Naive B cell (primary cell): ENCODE measurements at regions not wholly inside any gene's neighbourhood (a gene's known extent, or its start where the extent isn't known, plus 50 kb on each side); places are given as distances from the start of the nearest gene placed in this dataset.
A peak's percentile ranks its signal among the peaks of the same experiment; 100 is the strongest.
"Not testable (repeated sequence)": the region's sequence is repeated elsewhere in the genome, so short reads cannot be mapped to it uniquely, and the experiment has no call there.

Source experiments
- ATAC-seq, 2 donors: fragments of 150-1000 bp; cut with Tn5 transposase; 2 replicates each; pipeline ENCODE4 v1.10.0; 2021; ENCODE audit warnings: low read depth in 2 of 2, mild to moderate bottlenecking in 2 of 2, moderate library complexity in 2 of 2
- DNase-seq: peaks from one replicate; pipeline ENCODE4 v3.0.0; 2022
- H3K27ac Mint-ChIP-seq, 6 donors: one replicate each; pipeline ENCODE4 v1.8.0; 2020 to 2022; ENCODE audit warnings: mild to moderate bottlenecking in 6 of 6, mixed read lengths in 6 of 6, moderate library complexity in 5 of 6, inconsistent platforms in 2 of 6
- H3K27me3 Mint-ChIP-seq, 3 donors: one replicate each; pipeline ENCODE4 v1.8.0; 2021 to 2022; ENCODE audit warnings: mixed read lengths in 3 of 3, mild to moderate bottlenecking in 1 of 3
- H3K36me3 Mint-ChIP-seq, 2 donors: one replicate each; pipeline ENCODE4 v1.8.0; 2020 to 2022; ENCODE audit warnings: mixed read lengths in 2 of 2, inconsistent platforms in 1 of 2, mild to moderate bottlenecking in 1 of 2
- H3K4me1 Mint-ChIP-seq, 3 donors: one replicate each; pipeline ENCODE4 v1.8.0; 2020 to 2022; ENCODE audit warnings: mixed read lengths in 3 of 3, inconsistent platforms in 1 of 3, mild to moderate bottlenecking in 1 of 3, moderate library complexity in 1 of 3
- H3K4me3 Mint-ChIP-seq, 8 donors: one replicate each; pipeline ENCODE4 v1.8.0; 2020 to 2022; ENCODE audit warnings: mild to moderate bottlenecking in 8 of 8, mixed read lengths in 8 of 8, moderate library complexity in 8 of 8, inconsistent platforms in 2 of 8
- H3K9me3 Mint-ChIP-seq, 7 donors: one replicate each; pipeline ENCODE4 v1.8.0; 2020 to 2022; ENCODE audit warnings: mixed read lengths in 7 of 7, mild to moderate bottlenecking in 5 of 7, inconsistent platforms in 2 of 7, moderate library complexity in 1 of 7

DNA sequence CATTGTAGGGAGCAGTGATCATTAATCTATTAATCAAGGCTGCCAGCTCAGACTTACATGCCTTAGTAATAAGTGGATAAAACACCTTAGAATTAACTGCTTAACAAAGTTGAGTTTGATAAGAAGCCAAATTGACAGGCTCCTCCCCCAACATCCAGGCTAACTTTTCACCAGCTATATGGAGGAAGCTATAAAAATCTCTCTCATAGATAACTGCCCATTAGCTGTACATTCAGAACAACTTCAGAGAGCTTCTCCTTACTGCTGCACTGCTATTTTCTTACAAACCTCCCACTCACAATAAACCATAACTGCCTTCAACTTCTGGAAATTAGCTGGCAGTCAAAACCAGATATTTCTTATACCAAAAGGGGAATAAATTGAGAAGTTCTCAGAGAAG, 364.1 kb downstream of the PRELID2 start:
- peaks cover 0 to 4% (median 0%) of the 10 kb centered on the region in 7 donors for H3K9me3 Mint-ChIP-seq
- H3K27ac Mint-ChIP-seq, result no peak overlapping the region
- no peak for DNase-seq
- ATAC-seq, result no peak
- no peak overlapping the region for H3K4me3 Mint-ChIP-seq
- H3K36me3 Mint-ChIP-seq, result no peaks in the 10 kb centered on the region
- no peaks in the 10 kb centered on the region for H3K27me3 Mint-ChIP-seq
- no peaks in the 10 kb centered on the region for H3K4me1 Mint-ChIP-seq

DNA sequence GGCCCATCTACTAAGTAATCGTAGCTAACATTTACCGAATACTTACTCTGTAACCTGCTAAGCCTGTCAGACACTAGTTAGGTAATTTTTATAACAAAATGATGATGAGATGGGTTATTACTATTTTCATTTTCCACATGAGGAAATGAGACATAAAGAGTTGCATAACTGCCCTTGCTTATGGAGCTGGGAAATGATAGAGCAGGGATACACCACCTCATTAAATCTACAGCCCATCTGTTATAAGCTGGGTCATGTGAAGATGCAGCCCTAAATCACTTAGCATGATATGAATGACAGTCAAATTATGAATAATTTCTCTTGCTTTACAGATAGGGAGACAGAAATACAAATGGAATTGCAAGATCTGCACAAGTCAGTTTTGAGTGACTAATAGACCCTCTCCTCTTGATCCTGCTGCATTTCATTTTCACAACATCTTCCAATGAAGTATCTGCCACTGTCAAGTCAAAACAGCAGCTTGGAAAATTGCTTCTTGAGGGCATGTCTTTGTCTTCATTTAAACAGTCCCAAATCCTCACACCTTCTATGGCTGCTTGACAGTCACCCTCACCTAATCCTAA, 364.7 kb downstream of the PRELID2 start:
- Mint-ChIP-seq H3K27me3 (no peaks in the 10 kb centered on the region), H3K36me3 (no peaks in the 10 kb centered on the region), H3K27ac (no peak overlapping the region), H3K4me3 (no peak overlapping the region), H3K4me1 (no peaks in the 10 kb centered on the region), H3K9me3 (peaks cover 0 to 4% (median 0%) of the 10 kb centered on the region in 7 donors)
- ATAC-seq (no peak), DNase-seq (no peak)

DNA sequence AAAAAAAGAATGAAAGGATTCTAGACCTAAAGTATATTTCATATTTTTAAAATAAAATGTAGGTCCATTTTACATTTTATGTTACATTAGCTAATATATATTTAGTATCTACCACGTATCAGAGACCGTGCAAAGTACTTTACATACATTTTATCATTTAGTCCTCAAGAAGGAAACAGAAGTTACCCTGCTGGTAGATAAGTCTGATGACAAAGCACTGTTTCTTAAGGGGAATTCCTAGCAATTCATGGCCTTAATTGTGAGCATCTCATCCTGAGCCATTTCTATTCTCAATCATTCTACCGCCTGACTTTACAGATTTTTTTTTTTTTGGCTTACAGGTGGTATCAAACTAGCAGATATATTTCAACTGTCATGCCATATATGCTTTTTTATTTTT, 367.7 kb downstream of the PRELID2 start:
- H3K27me3 Mint-ChIP-seq, result no peaks in the 10 kb centered on the region
- no peaks in the 10 kb centered on the region for H3K4me1 Mint-ChIP-seq
- DNase-seq (no peak), ATAC-seq (no peak)
- no peak overlapping the region for H3K4me3 Mint-ChIP-seq
- H3K36me3 Mint-ChIP-seq, result no peaks in the 10 kb centered on the region
- no peak overlapping the region for H3K27ac Mint-ChIP-seq
- H3K9me3 Mint-ChIP-seq, result peaks cover 0 to 4% (median under 1%) of the 10 kb centered on the region in 7 donors

DNA sequence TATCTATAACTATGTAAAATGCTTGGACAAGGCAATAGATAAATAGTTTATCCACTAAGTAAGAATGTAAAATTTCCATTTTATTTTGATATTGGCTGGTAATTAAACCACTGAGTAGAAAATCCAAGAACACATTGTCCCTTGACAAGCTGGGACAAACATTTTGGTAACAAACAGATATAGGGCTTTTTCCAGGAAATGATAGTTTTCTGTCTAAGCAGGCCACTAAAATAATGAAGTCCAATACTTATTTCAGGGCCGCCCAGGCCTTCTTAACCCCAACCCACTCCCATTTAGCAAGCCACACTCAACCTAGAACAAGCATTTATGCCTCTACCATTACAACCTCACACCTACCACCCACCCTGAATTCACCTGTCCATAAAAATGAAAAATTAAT, 368.6 kb downstream of the PRELID2 start:
- no peaks in the 10 kb centered on the region for H3K36me3 Mint-ChIP-seq
- H3K27ac Mint-ChIP-seq, result no peak overlapping the region
- H3K4me3 Mint-ChIP-seq, result no peak overlapping the region
- H3K4me1 Mint-ChIP-seq, result no peaks in the 10 kb centered on the region
- DNase-seq (no peak), ATAC-seq (no peak)
- H3K27me3 Mint-ChIP-seq, result no peaks in the 10 kb centered on the region
- H3K9me3 Mint-ChIP-seq, result peaks cover 0 to 12% (median 3%) of the 10 kb centered on the region in 7 donors

DNA sequence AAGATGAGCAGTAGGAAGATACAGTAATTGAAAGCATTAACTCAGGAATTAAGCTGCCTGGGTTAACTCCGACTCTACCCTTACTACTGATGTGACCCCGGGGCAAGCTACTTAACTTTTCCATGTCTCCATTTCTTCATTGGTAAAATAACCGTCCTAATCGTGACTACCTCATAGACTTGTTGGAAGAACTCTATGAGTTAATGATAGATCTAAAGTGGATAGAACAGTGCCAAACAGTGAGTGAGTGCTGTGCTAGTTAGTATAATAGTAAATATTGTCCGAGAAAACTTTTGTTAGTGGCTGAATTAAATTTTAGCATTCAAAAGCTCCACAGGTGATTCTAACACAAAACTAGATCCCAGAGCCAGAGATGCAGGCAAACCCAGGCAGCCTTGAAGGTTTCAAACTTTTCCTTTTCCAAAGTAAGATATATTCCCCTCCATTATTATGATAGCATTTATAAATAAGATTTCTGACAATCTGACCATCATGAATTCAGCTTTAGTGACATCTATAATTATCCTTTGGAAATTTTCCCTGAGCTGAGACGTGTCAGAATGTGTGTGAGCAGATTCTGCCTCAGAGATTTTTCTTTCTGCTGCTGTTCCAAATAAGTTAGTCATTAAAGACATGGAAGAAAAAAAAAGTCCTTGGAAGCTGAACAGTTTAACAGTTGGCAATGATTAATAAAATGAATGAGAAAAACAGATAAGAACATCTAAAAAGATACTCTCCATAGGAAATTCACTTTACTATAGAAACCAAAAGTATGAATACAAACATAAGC, 369.5 kb downstream of the PRELID2 start:
- Mint-ChIP-seq H3K4me3 (no peak overlapping the region), H3K27me3 (no peaks in the 10 kb centered on the region), H3K36me3 (no peaks in the 10 kb centered on the region), H3K9me3 (peaks cover 0 to 15% (median 4%) of the 10 kb centered on the region in 7 donors), H3K27ac (no peak overlapping the region), H3K4me1 (no peaks in the 10 kb centered on the region)
- ATAC-seq (no peak), DNase-seq (no peak)

DNA sequence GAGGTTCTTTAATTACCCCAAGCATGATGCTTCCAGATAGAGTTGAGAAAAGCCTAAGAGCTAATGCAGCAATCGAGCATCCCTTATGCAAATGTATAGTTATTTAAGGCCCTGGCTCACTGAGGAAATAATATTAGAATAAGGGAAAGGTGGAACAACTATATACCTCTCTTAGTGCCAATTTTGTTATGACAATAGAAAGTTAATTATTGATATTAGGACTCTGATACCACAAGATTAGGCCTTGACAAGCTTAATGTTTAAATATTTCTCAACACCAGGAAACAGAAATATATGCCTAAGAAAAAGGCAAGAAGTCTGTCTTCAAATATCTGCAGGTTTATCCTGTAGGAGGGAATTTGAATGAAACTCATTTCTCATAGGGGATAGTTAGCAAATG, 371.0 kb downstream of the PRELID2 start:
- DNase-seq (no peak), ATAC-seq (no peak)
- Mint-ChIP-seq H3K9me3 (peaks cover 0 to 15% (median 4%) of the 10 kb centered on the region in 7 donors), H3K4me1 (no peaks in the 10 kb centered on the region), H3K27me3 (no peaks in the 10 kb centered on the region), H3K4me3 (no peak overlapping the region), H3K27ac (no peak overlapping the region), H3K36me3 (no peaks in the 10 kb centered on the region)

DNA sequence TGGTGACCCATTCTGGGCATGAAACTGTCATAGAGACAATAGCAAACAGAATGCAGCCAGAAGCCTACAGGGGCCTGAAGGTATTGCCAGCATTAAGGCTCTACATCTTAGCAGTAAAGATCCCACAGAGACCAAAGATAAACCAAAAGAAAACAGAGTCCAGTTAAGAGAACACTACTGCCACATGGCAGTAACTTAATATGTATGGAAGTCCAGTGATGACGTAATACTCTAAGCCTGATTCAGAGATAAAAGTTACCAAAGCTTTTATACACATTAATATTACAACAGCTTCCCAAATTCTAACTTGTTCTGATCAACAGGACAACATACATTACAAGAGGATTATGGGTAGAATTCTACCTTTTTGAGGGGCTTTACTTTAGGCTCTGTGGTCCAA, 371.5 kb downstream of the PRELID2 start:
- H3K4me1 Mint-ChIP-seq, result no peaks in the 10 kb centered on the region
- H3K9me3 Mint-ChIP-seq, result peaks cover 0 to 15% (median 4%) of the 10 kb centered on the region in 7 donors
- no peak overlapping the region for H3K4me3 Mint-ChIP-seq
- H3K27ac Mint-ChIP-seq, result no peak overlapping the region
- DNase-seq, result no peak
- ATAC-seq, result no peak
- no peaks in the 10 kb centered on the region for H3K27me3 Mint-ChIP-seq
- no peaks in the 10 kb centered on the region for H3K36me3 Mint-ChIP-seq

DNA sequence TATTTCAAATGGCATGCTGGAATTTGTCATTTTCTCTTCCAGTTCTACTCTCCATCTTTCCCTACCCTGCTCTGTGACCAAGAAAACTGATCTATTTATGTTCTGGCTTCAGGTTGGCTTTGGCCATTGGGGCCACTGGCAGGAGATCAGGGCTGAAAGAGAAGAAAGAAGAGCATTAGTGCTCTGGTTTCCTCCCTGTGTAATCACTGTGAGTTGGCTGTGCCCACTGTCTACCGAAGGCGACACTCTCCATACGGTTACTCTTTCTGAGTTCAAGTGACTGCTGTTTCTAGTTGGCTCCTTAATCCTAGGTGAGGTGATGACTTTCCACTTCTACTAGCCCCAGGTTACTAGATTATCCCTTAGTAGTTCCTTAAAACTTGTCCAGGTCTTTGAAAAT, 372.6 kb downstream of the PRELID2 start:
- H3K36me3 Mint-ChIP-seq, result no peaks in the 10 kb centered on the region
- no peak for ATAC-seq
- H3K4me3 Mint-ChIP-seq, result peak overlapping the region in 1 of 8 donors; percentile 49
- no peak overlapping the region for H3K27ac Mint-ChIP-seq
- no peaks in the 10 kb centered on the region for H3K4me1 Mint-ChIP-seq
- no peak for DNase-seq
- H3K27me3 Mint-ChIP-seq, result no peaks in the 10 kb centered on the region
- peaks cover 0 to 15% (median 4%) of the 10 kb centered on the region in 7 donors for H3K9me3 Mint-ChIP-seq

DNA sequence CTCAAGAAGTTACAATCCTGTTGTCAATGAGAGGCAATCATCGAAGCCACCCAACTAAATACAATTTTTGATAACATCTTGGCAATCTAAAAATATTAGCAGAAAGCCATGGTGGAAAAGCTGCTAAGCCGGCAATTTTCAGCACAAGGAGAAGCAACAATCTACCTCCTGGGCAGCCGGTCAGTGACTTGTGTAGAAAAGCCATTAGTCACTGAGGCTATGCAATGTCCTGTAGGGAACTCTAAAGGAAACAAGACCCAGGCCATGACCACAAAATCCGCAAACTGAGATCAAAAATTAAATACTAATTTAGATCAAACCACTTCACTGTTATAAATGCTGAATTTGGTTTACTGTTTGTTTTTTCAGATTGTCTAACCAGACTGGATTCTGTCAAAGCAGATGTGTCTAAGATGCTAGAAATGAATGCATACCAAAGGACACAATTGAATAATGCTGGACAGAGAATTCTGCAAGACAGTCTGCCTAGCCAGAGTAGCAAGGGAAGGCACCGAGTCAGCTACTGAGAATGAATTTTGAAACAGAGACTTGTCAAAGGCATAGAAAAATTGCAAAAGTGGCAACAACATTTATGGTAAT, 384.8 kb downstream of the PRELID2 start:
- DNase-seq, result no peak
- no peaks in the 10 kb centered on the region for H3K36me3 Mint-ChIP-seq
- H3K9me3 Mint-ChIP-seq, result peaks cover 3 to 19% (median 4%) of the 10 kb centered on the region in 7 donors
- no peak for ATAC-seq
- H3K27me3 Mint-ChIP-seq, result no peaks in the 10 kb centered on the region
- no peak overlapping the region for H3K27ac Mint-ChIP-seq
- no peaks in the 10 kb centered on the region for H3K4me1 Mint-ChIP-seq
- no peak overlapping the region for H3K4me3 Mint-ChIP-seq

DNA sequence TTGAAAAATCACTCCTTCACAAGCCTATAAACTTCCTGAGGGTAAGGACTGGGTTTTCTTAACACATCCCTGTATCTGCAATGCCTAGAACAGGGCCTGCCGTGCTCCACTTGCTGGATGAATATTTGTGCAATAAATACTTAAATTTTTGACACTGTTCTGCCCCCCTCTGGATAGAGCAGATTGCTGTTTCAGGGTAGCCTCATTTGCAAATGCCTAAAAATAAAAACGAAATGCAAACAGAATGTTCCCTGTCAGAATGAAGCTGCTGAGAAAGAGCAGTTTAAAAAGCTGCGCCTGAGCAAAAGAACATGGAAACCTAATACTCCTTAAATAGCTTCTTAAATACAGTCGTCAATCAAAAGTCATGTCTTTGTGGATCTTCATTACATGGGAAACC, 385.3 kb downstream of the PRELID2 start:
- H3K27ac Mint-ChIP-seq, result no peak overlapping the region
- H3K4me3 Mint-ChIP-seq, result no peak overlapping the region
- no peaks in the 10 kb centered on the region for H3K36me3 Mint-ChIP-seq
- H3K4me1 Mint-ChIP-seq, result no peaks in the 10 kb centered on the region
- peaks cover 2 to 14% (median 3%) of the 10 kb centered on the region in 7 donors for H3K9me3 Mint-ChIP-seq
- ATAC-seq, result no peak
- DNase-seq, result no peak
- H3K27me3 Mint-ChIP-seq, result no peaks in the 10 kb centered on the region

DNA sequence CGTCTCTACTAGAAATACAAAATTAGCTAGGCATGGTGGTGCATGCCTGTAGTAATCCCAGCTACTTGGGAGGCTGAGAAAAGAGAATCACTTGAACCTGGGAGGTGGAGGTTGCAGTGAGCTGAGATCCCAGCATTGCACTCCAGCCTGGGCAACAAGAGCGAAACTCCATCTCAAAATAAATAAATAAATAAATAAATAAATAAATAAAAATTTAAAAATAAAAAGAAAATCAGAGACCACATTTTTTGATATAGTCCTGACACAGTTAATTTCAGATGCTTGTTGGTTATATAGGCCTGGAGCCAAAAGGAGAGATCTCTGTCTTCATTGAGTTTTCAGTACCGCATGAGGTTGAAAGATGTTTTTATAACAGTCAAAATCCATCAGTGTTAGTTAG, 388.3 kb downstream of the PRELID2 start:
- DNase-seq, H3K27me3 Mint-ChIP-seq, H3K4me3 Mint-ChIP-seq, H3K4me1 Mint-ChIP-seq, H3K36me3 Mint-ChIP-seq, ATAC-seq, H3K27ac Mint-ChIP-seq: not testable (repeated sequence)
- H3K9me3 Mint-ChIP-seq, result peaks cover 2 to 18% (median 4%) of the 10 kb centered on the region in 7 donors

DNA sequence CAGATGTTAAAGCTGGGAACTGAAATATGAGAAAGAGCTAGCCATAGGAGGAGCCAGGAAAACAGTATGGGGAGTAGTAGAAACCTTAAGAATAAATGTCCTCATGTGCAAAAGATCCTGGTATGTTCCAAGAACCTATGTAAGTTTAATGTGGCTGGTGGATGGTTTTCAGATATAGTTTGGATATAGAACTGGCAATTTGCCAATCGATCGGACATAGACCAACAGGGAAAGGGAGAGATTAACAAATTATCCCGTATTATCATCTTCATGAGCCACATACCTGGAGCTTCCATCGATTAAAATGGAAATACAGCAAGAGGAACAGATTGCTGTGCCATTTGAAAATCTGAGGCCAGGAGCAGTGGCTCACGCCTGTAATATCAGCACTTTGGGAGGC, 388.7 kb downstream of the PRELID2 start:
- H3K36me3 Mint-ChIP-seq, result no peaks in the 10 kb centered on the region
- no peak overlapping the region for H3K27ac Mint-ChIP-seq
- peaks cover 2 to 18% (median 4%) of the 10 kb centered on the region in 7 donors for H3K9me3 Mint-ChIP-seq
- no peaks in the 10 kb centered on the region for H3K27me3 Mint-ChIP-seq
- no peak for DNase-seq
- ATAC-seq, result no peak
- H3K4me3 Mint-ChIP-seq, result no peak overlapping the region
- H3K4me1 Mint-ChIP-seq, result no peaks in the 10 kb centered on the region

DNA sequence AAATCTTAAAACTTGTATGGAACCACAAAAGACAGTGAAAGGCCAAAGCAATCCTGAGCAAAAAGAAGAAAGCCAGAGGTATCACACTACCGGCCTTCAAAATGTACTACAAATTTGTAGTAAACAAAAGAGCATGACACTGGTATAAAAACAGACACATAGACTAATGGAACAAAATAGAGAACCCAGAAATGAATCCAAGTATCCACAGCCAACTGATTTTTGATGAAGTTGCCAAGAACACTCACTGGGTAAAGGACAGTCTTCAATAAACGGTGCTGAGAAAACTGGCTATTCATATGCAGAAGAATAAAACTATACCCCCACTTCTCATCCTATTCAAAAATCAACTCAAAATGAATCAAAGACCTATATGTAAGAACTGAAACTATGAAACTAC, 390.1 kb downstream of the PRELID2 start:
- no peaks in the 10 kb centered on the region for H3K36me3 Mint-ChIP-seq
- no peak for DNase-seq
- no peaks in the 10 kb centered on the region for H3K4me1 Mint-ChIP-seq
- no peak overlapping the region for H3K27ac Mint-ChIP-seq
- no peaks in the 10 kb centered on the region for H3K27me3 Mint-ChIP-seq
- peaks cover 2 to 18% (median 4%) of the 10 kb centered on the region in 7 donors for H3K9me3 Mint-ChIP-seq
- H3K4me3 Mint-ChIP-seq, result no peak overlapping the region
- ATAC-seq, result no peak

DNA sequence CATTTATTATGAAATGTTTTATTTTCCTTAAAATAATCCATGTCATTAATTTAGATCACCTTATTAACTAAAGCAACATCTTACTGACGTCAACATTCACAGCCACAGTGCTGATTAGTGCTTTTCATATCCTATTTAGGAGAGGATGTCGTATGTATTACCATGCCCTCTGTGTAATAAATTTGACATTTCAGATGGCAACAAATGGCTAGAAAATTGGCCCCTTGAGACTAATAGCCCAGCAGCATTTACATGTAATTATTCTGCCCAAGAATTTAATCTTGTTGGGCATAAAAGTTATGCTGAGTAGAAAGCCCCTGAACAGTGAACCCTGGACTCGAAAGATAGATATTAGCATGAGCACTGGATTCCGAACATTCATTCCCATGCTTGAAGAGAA, 391.2 kb downstream of the PRELID2 start:
- Mint-ChIP-seq H3K27ac (no peak overlapping the region), H3K4me3 (no peak overlapping the region), H3K36me3 (no peaks in the 10 kb centered on the region), H3K4me1 (no peaks in the 10 kb centered on the region), H3K27me3 (no peaks in the 10 kb centered on the region), H3K9me3 (peaks cover 0 to 12% (median 7%) of the 10 kb centered on the region in 7 donors)
- DNase-seq (no peak), ATAC-seq (no peak)
